Stomach (tissue), 4 donors: ENCODE measurements at regions not wholly inside any gene's neighbourhood (a gene's known extent, or its start where the extent isn't known, plus 50 kb on each side); places are given as distances from the start of the nearest gene placed in this dataset.

ENCODE experiments used
- CTCF ChIP-seq, 7 experiments: fragments of 450-650 bp in 4 of 7; fragments of 200-600 bp in 3 of 7; sonication (generic) in 3 of 7; IDR thresholded peaks; one replicate each; pipeline ENCODE4 v1.5.1; 2016 to 2019; ENCODE audit warnings: antibody characterized with exemption in 7 of 7, control low read depth in 2 of 7, mild to moderate bottlenecking in 1 of 7
- POLR2A ChIP-seq, 4 donors: fragments of 450-650 bp; IDR thresholded peaks; one replicate each; pipeline ENCODE4 v1.6.1; 2016; ENCODE audit warnings: antibody characterized with exemption in 4 of 4, control low read depth in 2 of 4, mild to moderate bottlenecking in 1 of 4, moderate library complexity in 1 of 4
- POLR2AphosphoS5 ChIP-seq, 3 donors: sonication (generic); formaldehyde crosslinking; IDR thresholded peaks; one replicate each; pipeline ENCODE4 v1.6.1; 2016; ENCODE audit warnings: antibody characterized with exemption in 3 of 3

- TF ChIP-seq CTCF (IDR thresholded peaks at IDR 0.05): no peak
- no peak for TF ChIP-seq POLR2A (IDR thresholded peaks at IDR 0.05)
- no peak for TF ChIP-seq POLR2AphosphoS5 (IDR thresholded peaks at IDR 0.05)
Measured at GRCh38 chr7:46909601-46910051, 672.3 kb downstream of the TNS3 start.
